HEK293 (cell line): ENCODE measurements at regions not wholly inside any gene's neighbourhood (a gene's known extent, or its start where the extent isn't known, plus 50 kb on each side); places are given as distances from the start of the nearest gene placed in this dataset.

Source experiments
- CTCF ChIA-PET: fragments of 350-600 bp; formaldehyde crosslinking; extraction: SDS; loops from one replicate; lab custom pipeline; 2021; ENCODE audit warnings: antibody characterized with exemption; lab: Yijun Ruan, JAX
- POLR2A ChIA-PET: fragments of 300-600 bp; formaldehyde crosslinking; extraction: SDS; loops from one replicate; lab custom pipeline; 2020; ENCODE audit warnings: antibody characterized with exemption, inconsistent platforms; lab: Yijun Ruan, JAX
- H3K27ac ChIP-seq: fragments of 200-500 bp; sonication (Bioruptor generic); 2 replicates; pipeline ENCODE4 v1.5.1; 2014; ENCODE audit warnings: low read depth, low read length, control low read depth, inconsistent platforms; ENCODE audit errors: extremely low read depth
- H3K36me3 ChIP-seq, 2 experiments: fragments of 200-500 bp in 1 of 2; sonication (Bioruptor generic) in 1 of 2; 1 replicate in 1 of 2; 2 replicates in 1 of 2; pipeline ENCODE4 v1.5.1; 2014 to 2017; ENCODE audit warnings: inconsistent platforms in 2 of 2, low read length in 2 of 2; ENCODE audit not compliant: control insufficient read depth in 2 of 2, insufficient read depth in 1 of 2
- H3K4me1 ChIP-seq: fragments of 200-500 bp; sonication (Bioruptor generic); 2 replicates; pipeline ENCODE4 v1.5.1; 2014; ENCODE audit warnings: mild to moderate bottlenecking, low read length, inconsistent platforms; ENCODE audit not compliant: control insufficient read depth, insufficient read depth
- H3K4me3 ChIP-seq: 2 replicates; pipeline ENCODE4 v1.5.1; 2011; ENCODE audit warnings: low read depth, mild to moderate bottlenecking, control low read depth, low read length, moderate library complexity
- H3K9me3 ChIP-seq: fragments of 200-500 bp; sonication (Bioruptor generic); 2 replicates; pipeline ENCODE4 v1.5.1; 2014; ENCODE audit warnings: low read depth, low read length, inconsistent platforms; ENCODE audit not compliant: control insufficient read depth, insufficient read depth
- GFI1B ChIP-seq: fragments of 450-650 bp; formaldehyde crosslinking; IDR thresholded peaks from 2 replicates; pipeline ENCODE4 v1.5.1; 2016; ENCODE audit warnings: missing biosample characterization, missing genetic modification characterization
- HOXC10 ChIP-seq: sonication (generic); formaldehyde crosslinking; IDR thresholded peaks from 2 replicates; pipeline ENCODE4 v1.8.1; 2023; ENCODE audit warnings: mild to moderate bottlenecking, missing genetic modification reagents
- OVOL3 ChIP-seq: fragments of 450-650 bp; formaldehyde crosslinking; IDR thresholded peaks from 2 replicates; pipeline ENCODE4 v1.5.1; 2016; ENCODE audit warnings: missing biosample characterization, missing genetic modification characterization
- PBX3 ChIP-seq: sonication (generic); formaldehyde crosslinking; IDR thresholded peaks from 2 replicates; pipeline ENCODE4 v1.8.1; 2022; ENCODE audit warnings: mild to moderate bottlenecking, moderate library complexity, missing genetic modification reagents
- PRDM1 ChIP-seq: fragments of 450-650 bp; formaldehyde crosslinking; IDR thresholded peaks from 2 replicates; pipeline ENCODE4; 2016; ENCODE audit warnings: missing biosample characterization, missing genetic modification characterization
- RBAK ChIP-seq: fragments of 450-650 bp; formaldehyde crosslinking; IDR thresholded peaks from 2 replicates; pipeline ENCODE4 v1.5.1; 2016; ENCODE audit warnings: missing biosample characterization, missing genetic modification characterization
- SALL2 ChIP-seq: fragments of 450-650 bp; formaldehyde crosslinking; IDR thresholded peaks from 2 replicates; pipeline ENCODE4 v1.5.0; 2017; ENCODE audit warnings: missing biosample characterization, mild to moderate bottlenecking, missing genetic modification characterization, borderline replicate concordance
- SETDB1 ChIP-seq: IDR thresholded peaks from one replicate; pipeline ENCODE4 v1.6.1; 2017; ENCODE audit warnings: mild to moderate bottlenecking, low read length, moderate library complexity, mixed read lengths; ENCODE audit not compliant: insufficient read length
- TCF7L2 ChIP-seq: IDR thresholded peaks from 2 replicates; pipeline ENCODE4 v1.6.1; 2011; ENCODE audit warnings: low read depth, mild to moderate bottlenecking, inconsistent platforms, low read length, moderate library complexity, borderline replicate concordance
- TRIM28 ChIP-seq: IDR thresholded peaks from 2 replicates; pipeline ENCODE4 v1.6.1; 2011; ENCODE audit warnings: low read length, control low read depth, borderline replicate concordance
- ZBTB48 ChIP-seq: fragments of 450-650 bp; formaldehyde crosslinking; IDR thresholded peaks from 2 replicates; pipeline ENCODE4 v1.5.1; 2016; ENCODE audit warnings: missing biosample characterization, missing genetic modification characterization
- ZBTB8A ChIP-seq: fragments of 450-650 bp; formaldehyde crosslinking; IDR thresholded peaks from 2 replicates; pipeline ENCODE4 v1.5.1; 2016; ENCODE audit warnings: missing biosample characterization, missing genetic modification characterization
- ZNF324 ChIP-seq: fragments of 450-650 bp; formaldehyde crosslinking; IDR thresholded peaks from 2 replicates; pipeline ENCODE4 v1.5.1; 2016; ENCODE audit warnings: missing biosample characterization, missing genetic modification characterization
- ZNF404 ChIP-seq: fragments of 450-650 bp; formaldehyde crosslinking; IDR thresholded peaks from 2 replicates; pipeline ENCODE4 v1.5.1; 2017; ENCODE audit warnings: missing biosample characterization, missing genetic modification characterization
- ZNF449 ChIP-seq: fragments of 450-650 bp; formaldehyde crosslinking; IDR thresholded peaks from 2 replicates; pipeline ENCODE4 v1.5.1; 2017; ENCODE audit warnings: missing biosample characterization, mild to moderate bottlenecking, missing genetic modification characterization, moderate library complexity
- ZNF510 ChIP-seq: fragments of 450-650 bp; formaldehyde crosslinking; IDR thresholded peaks from 2 replicates; pipeline ENCODE4 v1.5.1; 2018; ENCODE audit warnings: mild to moderate bottlenecking, missing genetic modification characterization, missing biosample characterization; ENCODE audit not compliant: insufficient replicate concordance
- ZNF558 ChIP-seq: fragments of 450-650 bp; formaldehyde crosslinking; IDR thresholded peaks from 2 replicates; pipeline ENCODE4 v1.5.1; 2016; ENCODE audit warnings: missing biosample characterization, missing genetic modification characterization
- ZNF610 ChIP-seq: fragments of 450-650 bp; formaldehyde crosslinking; IDR thresholded peaks from 2 replicates; pipeline ENCODE4 v1.5.1; 2016; ENCODE audit warnings: missing biosample characterization, missing genetic modification characterization, borderline replicate concordance
- ZNF626 ChIP-seq: fragments of 450-650 bp; sonication (Bioruptor Pico); formaldehyde crosslinking; IDR thresholded peaks from 2 replicates; pipeline ENCODE4 v1.5.1; 2018; ENCODE audit warnings: missing biosample characterization, missing genetic modification characterization, inconsistent platforms
- ZNF664 ChIP-seq: fragments of 450-650 bp; formaldehyde crosslinking; IDR thresholded peaks from 2 replicates; pipeline ENCODE4 v1.5.1; 2016; ENCODE audit warnings: missing biosample characterization, missing genetic modification characterization
- ZNF701 ChIP-seq: fragments of 450-650 bp; formaldehyde crosslinking; IDR thresholded peaks from 2 replicates; pipeline ENCODE4 v1.5.1; 2016; ENCODE audit warnings: missing biosample characterization, missing genetic modification characterization
- ZNF777 ChIP-seq: fragments of 450-650 bp; formaldehyde crosslinking; IDR thresholded peaks from 2 replicates; pipeline ENCODE4 v1.5.1; 2017; ENCODE audit warnings: missing biosample characterization, missing genetic modification characterization, borderline replicate concordance
- ZNF792 ChIP-seq: fragments of 450-650 bp; formaldehyde crosslinking; IDR thresholded peaks from 2 replicates; pipeline ENCODE4 v1.5.1; 2016; ENCODE audit warnings: missing biosample characterization, missing genetic modification characterization
- ZSCAN5A ChIP-seq: fragments of 450-650 bp; formaldehyde crosslinking; IDR thresholded peaks from 2 replicates; pipeline ENCODE4 v1.5.1; 2016; ENCODE audit warnings: missing biosample characterization, missing genetic modification characterization
- TF ChIP-seq, protein P1 (sequence below): fragments of 450-650 bp; formaldehyde crosslinking; IDR thresholded peaks from 2 replicates; pipeline ENCODE4 v1.5.1; 2016; ENCODE audit warnings: missing biosample characterization, missing genetic modification characterization
- TF ChIP-seq, protein P2 (sequence below): fragments of 450-650 bp; formaldehyde crosslinking; IDR thresholded peaks from 2 replicates; pipeline ENCODE4 v1.5.1; 2016; ENCODE audit warnings: missing biosample characterization, missing genetic modification characterization

- no peaks in the 10 kb centered on the region for H3K9me3 ChIP-seq
- POLR2A ChIA-PET: interaction anchor here (1.7 kb wide), 1 partner anchor 14 kb away, joined by 6 read pairs; no protein-coding TSS in a partner anchor
- H3K36me3 ChIP-seq: no peaks in the 10 kb centered on the region
- no peaks in the 10 kb centered on the region for H3K4me1 ChIP-seq
- H3K4me3 ChIP-seq: no peak overlapping the region
- H3K27ac ChIP-seq: no peak overlapping the region
- CTCF ChIA-PET: interaction anchor here (0.6 to 1.7 kb wide), 4 partner anchors 110 to 537 kb away, joined by 3 to 5 read pairs (median 3); no protein-coding TSS in a partner anchor
- TF ChIP-seq ZBTB48: peak; percentile 38; the same call in 1 of the 2 replicates
- TF ChIP-seq ZNF510 (tag by site-specific recombination): no peak
- no peak for TF ChIP-seq PRDM1 (tag by site-specific recombination)
Observed at GRCh38 chr6:27786048-27786447, 126.1 kb downstream of the OR2B2 start.

GRCh38 chr6:27785294-27785693 is 126.9 kb downstream of the OR2B2 start:
- Histone ChIP-seq H3K4me3 (no peak overlapping the region), H3K36me3 (no peaks in the 10 kb centered on the region), H3K9me3 (no peaks in the 10 kb centered on the region), H3K4me1 (no peaks in the 10 kb centered on the region), H3K27ac (no peak overlapping the region)
- TF ChIP-seq ZNF324 (tag by site-specific recombination): no peak
- TF ChIP-seq SETDB1: no peak
- no peak for TF ChIP-seq RBAK
- TF ChIP-seq ZNF404 (tag by site-specific recombination): no peak
- no peak for TF ChIP-seq ZNF777 (tag by site-specific recombination)
- TF ChIP-seq ZBTB8A: no peak
- no peak for TF ChIP-seq OVOL3 (tag by site-specific recombination)
- TF ChIP-seq ZNF701 (tag by site-specific recombination): no peak
- no peak for TF ChIP-seq ZSCAN5A (tag by site-specific recombination)
- no peak for TF ChIP-seq ZNF626 (tag by site-specific recombination)
- TF ChIP-seq ZNF792 (tag by site-specific recombination): no peak
- TF ChIP-seq, protein P1, sequence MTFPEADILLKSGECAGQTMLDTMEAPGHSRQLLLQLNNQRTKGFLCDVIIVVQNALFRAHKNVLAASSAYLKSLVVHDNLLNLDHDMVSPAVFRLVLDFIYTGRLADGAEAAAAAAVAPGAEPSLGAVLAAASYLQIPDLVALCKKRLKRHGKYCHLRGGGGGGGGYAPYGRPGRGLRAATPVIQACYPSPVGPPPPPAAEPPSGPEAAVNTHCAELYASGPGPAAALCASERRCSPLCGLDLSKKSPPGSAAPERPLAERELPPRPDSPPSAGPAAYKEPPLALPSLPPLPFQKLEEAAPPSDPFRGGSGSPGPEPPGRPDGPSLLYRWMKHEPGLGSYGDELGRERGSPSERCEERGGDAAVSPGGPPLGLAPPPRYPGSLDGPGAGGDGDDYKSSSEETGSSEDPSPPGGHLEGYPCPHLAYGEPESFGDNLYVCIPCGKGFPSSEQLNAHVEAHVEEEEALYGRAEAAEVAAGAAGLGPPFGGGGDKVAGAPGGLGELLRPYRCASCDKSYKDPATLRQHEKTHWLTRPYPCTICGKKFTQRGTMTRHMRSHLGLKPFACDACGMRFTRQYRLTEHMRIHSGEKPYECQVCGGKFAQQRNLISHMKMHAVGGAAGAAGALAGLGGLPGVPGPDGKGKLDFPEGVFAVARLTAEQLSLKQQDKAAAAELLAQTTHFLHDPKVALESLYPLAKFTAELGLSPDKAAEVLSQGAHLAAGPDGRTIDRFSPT (tag by site-specific recombination): no peak
- no peak for TF ChIP-seq ZNF610
- no peak for TF ChIP-seq SALL2
- POLR2A ChIA-PET: interaction anchor here (1.7 kb wide), 1 partner anchor 13 kb away, joined by 6 read pairs; no protein-coding TSS in a partner anchor
- CTCF ChIA-PET: interaction anchor here (1.7 kb wide), 1 partner anchor 111 kb away, joined by 5 read pairs; no protein-coding TSS in a partner anchor

DNA sequence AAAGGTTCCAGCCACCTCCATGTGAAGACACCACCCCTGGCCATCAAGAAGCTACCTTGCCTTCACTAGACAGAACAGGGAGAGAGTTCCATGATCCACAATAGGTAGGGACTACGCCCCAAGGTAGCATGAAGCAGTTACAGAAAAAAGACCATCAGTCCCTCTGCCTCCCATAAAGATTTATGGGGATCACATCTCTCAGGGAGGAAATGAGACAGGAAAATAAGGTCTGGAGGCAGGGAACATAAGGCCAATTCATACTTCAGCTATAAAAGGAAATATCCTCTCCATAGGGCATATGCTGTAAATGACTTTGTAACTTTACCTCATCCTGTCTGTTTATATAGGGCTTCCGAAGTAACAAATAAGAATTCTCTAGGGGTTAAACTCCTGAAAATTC is 129.4 kb downstream of the OR2B2 start:
- H3K36me3 ChIP-seq: no peaks in the 10 kb centered on the region
- H3K27ac ChIP-seq: no peak overlapping the region
- H3K4me1 ChIP-seq: no peaks in the 10 kb centered on the region
- ChIA-PET CTCF (interaction anchor here (4.6 kb wide), 1 partner anchor 11 kb away, joined by 31 read pairs; no protein-coding TSS in a partner anchor), POLR2A (no interaction called here)
- no peaks in the 10 kb centered on the region for H3K9me3 ChIP-seq
- H3K4me3 ChIP-seq: no peak overlapping the region
- TF ChIP-seq ZNF449 (tag by site-specific recombination) (no peak), GFI1B (tag by site-specific recombination) (no peak), ZNF664 (tag by site-specific recombination) (no peak), TCF7L2 (no peak), TRIM28 (no peak), PBX3 (no peak), HOXC10 (CRISPR knock-in tag) (no peak), ZNF558 (no peak), SALL2 (no peak)
- TF ChIP-seq, protein P2, sequence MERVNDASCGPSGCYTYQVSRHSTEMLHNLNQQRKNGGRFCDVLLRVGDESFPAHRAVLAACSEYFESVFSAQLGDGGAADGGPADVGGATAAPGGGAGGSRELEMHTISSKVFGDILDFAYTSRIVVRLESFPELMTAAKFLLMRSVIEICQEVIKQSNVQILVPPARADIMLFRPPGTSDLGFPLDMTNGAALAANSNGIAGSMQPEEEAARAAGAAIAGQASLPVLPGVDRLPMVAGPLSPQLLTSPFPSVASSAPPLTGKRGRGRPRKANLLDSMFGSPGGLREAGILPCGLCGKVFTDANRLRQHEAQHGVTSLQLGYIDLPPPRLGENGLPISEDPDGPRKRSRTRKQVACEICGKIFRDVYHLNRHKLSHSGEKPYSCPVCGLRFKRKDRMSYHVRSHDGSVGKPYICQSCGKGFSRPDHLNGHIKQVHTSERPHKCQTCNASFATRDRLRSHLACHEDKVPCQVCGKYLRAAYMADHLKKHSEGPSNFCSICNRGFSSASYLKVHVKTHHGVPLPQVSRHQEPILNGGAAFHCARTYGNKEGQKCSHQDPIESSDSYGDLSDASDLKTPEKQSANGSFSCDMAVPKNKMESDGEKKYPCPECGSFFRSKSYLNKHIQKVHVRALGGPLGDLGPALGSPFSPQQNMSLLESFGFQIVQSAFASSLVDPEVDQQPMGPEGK: no peak
